ENCODE measurements at regions not wholly inside any gene's neighbourhood (a gene's known extent, or its start where the extent isn't known, plus 50 kb on each side); places are given as distances from the start of the nearest gene placed in this dataset.

GRCh38 chr20:7355051-7355450 is 585.2 kb downstream of the HAO1 start:
- Histone ChIP-seq H3K27me3 (ENCODE audit: control insufficient read depth, insufficient read depth, low read length) (no peaks in the 10 kb centered on the region), H3K27ac (ENCODE audit: low read depth, low read length) (no peak overlapping the region), H3K4me3 (ENCODE audit: low read depth, low read length) (no peak overlapping the region), H3K9me3 (ENCODE audit: control insufficient read depth, insufficient read depth, low read length) (no peaks in the 10 kb centered on the region)
- POLR2A ChIA-PET = no interaction called here
- no peak for DNase-seq (ENCODE audit: low read depth, low spot score)
- CTCF ChIA-PET = no interaction called here
- no peak for TF ChIP-seq CTCF (IDR thresholded peaks at IDR 0.05; ENCODE audit: low read depth, low read length)

GRCh38 chr20:7358670-7359069 is 581.6 kb downstream of the HAO1 start:
- POLR2A ChIA-PET = no interaction called here
- TF ChIP-seq CTCF (IDR thresholded peaks at IDR 0.05; ENCODE audit: low read depth, low read length) = no peak
- H3K9me3 ChIP-seq (ENCODE audit: control insufficient read depth, insufficient read depth, low read length) = no peaks in the 10 kb centered on the region
- H3K27me3 ChIP-seq (ENCODE audit: control insufficient read depth, insufficient read depth, low read length) = no peaks in the 10 kb centered on the region
- CTCF ChIA-PET = no interaction called here
- no peak overlapping the region for H3K27ac ChIP-seq (ENCODE audit: low read depth, low read length)
- DNase-seq (ENCODE audit: low read depth, low spot score) = no peak
- no peak overlapping the region for H3K4me3 ChIP-seq (ENCODE audit: low read depth, low read length)

- Histone ChIP-seq H3K27ac (ENCODE audit: low read depth, low read length) (no peak overlapping the region), H3K9me3 (ENCODE audit: control insufficient read depth, insufficient read depth, low read length) (no peaks in the 10 kb centered on the region), H3K4me3 (ENCODE audit: low read depth, low read length) (no peak overlapping the region), H3K27me3 (ENCODE audit: control insufficient read depth, insufficient read depth, low read length) (no peaks in the 10 kb centered on the region)
- ChIA-PET POLR2A (no interaction called here), CTCF (no interaction called here)
- no peak for TF ChIP-seq CTCF (IDR thresholded peaks at IDR 0.05; ENCODE audit: low read depth, low read length)
- no peak for DNase-seq (ENCODE audit: low read depth, low spot score)
Measured at GRCh38 chr20:7359739-7360138, 580.5 kb downstream of the HAO1 start.

GRCh38 chr20:7361321-7361720 is 578.9 kb downstream of the HAO1 start:
- TF ChIP-seq CTCF (IDR thresholded peaks at IDR 0.05; ENCODE audit: low read depth, low read length) = no peak
- POLR2A ChIA-PET = no interaction called here

GRCh38 chr20:7361931-7362330 is 578.3 kb downstream of the HAO1 start:
- no peak for DNase-seq (ENCODE audit: low read depth, low spot score)
- no peak for TF ChIP-seq CTCF (IDR thresholded peaks at IDR 0.05; ENCODE audit: low read depth, low read length)
- ChIA-PET CTCF (interaction anchor here (1.4 kb wide), 1 partner anchor 15 kb away, joined by 5 read pairs; no protein-coding TSS in a partner anchor), POLR2A (no interaction called here)
- Histone ChIP-seq H3K4me3 (ENCODE audit: low read depth, low read length) (no peak overlapping the region), H3K27ac (ENCODE audit: low read depth, low read length) (no peak overlapping the region), H3K9me3 (ENCODE audit: control insufficient read depth, insufficient read depth, low read length) (no peaks in the 10 kb centered on the region), H3K27me3 (ENCODE audit: control insufficient read depth, insufficient read depth, low read length) (no peaks in the 10 kb centered on the region)

More at GRCh38 chr20:7361321-7361720, 578.9 kb downstream of the HAO1 start:
- Histone ChIP-seq H3K27me3 (ENCODE audit: control insufficient read depth, insufficient read depth, low read length) (no peaks in the 10 kb centered on the region), H3K27ac (ENCODE audit: low read depth, low read length) (no peak overlapping the region), H3K4me3 (ENCODE audit: low read depth, low read length) (no peak overlapping the region), H3K9me3 (ENCODE audit: control insufficient read depth, insufficient read depth, low read length) (no peaks in the 10 kb centered on the region)
- DNase-seq (ENCODE audit: low read depth, low spot score) = no peak
- CTCF ChIA-PET = no interaction called here
